ENCODE measurements at regions not wholly inside any gene's neighbourhood (a gene's known extent, or its start where the extent isn't known, plus 50 kb on each side); places are given as distances from the start of the nearest gene placed in this dataset.

DNA sequence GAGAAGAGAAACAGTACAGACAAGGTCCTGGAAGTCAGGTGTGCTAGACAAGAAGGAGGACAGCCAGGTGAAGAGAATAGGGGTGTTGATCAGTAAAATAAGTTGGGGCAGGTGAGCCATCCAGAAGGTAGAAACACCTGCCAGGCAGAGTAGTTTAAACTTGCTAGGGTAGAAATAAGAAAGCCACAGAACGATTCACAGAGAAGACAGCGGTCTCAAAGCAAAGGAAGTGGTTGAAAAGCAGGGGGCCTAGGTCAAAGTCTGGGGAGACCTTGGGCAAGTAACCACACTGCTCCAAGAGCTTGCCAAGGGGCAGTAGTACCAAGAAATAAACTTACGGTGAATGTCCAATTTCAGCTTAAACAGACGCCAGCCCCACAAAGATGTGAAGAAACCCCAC, 116.6 kb upstream of the PROX1 start:
- H3K27ac Mint-ChIP-seq (ENCODE audit: unreplicated experiment): no peak overlapping the region
- H3K36me3 Mint-ChIP-seq (ENCODE audit: low read depth, unreplicated experiment): no peaks in the 10 kb centered on the region
- H3K79me2 ChIP-seq (ENCODE audit: insufficient read depth, low read length): no peaks in the 10 kb centered on the region
- no peak overlapping the region for H2AFZ ChIP-seq (ENCODE audit: low read depth, low read length)
- H3K4me3 ChIP-seq (ENCODE audit: insufficient read depth, low read depth, low read length): no peak overlapping the region
- no peak overlapping the region for H3K9ac ChIP-seq (ENCODE audit: low read length)
- H3K4me1 Mint-ChIP-seq (ENCODE audit: low read depth, unreplicated experiment): no peaks in the 10 kb centered on the region
- peaks cover 24% of the 10 kb centered on the region for H3K27me3 Mint-ChIP-seq (ENCODE audit: low read depth, unreplicated experiment)
- no peak overlapping the region for H3K4me3 Mint-ChIP-seq (ENCODE audit: unreplicated experiment)
- FAIRE-seq (no peak), DNase-seq (ENCODE audit: low read depth) (no peak)
- no peak overlapping the region for H3K4me2 ChIP-seq (ENCODE audit: low read length)
- no peaks in the 10 kb centered on the region for H4K20me1 ChIP-seq (ENCODE audit: insufficient read depth, low read length)
- peaks cover 2% of the 10 kb centered on the region for H3K9me3 Mint-ChIP-seq (ENCODE audit: unreplicated experiment)
- TF ChIP-seq EZH2 (IDR thresholded peaks at IDR 0.05; ENCODE audit: insufficient read depth, low read length) (no peak), CTCF (IDR thresholded peaks at IDR 0.05; ENCODE audit: insufficient read depth, low read depth, low read length) (no peak)
- H3K4me1 ChIP-seq (ENCODE audit: insufficient read depth, low read length): no peaks in the 10 kb centered on the region
- H3K27ac ChIP-seq (ENCODE audit: low read depth, low read length): no peak overlapping the region
- no peaks in the 10 kb centered on the region for H3K9me3 ChIP-seq (ENCODE audit: insufficient read depth, low read depth, low read length)
- H3K36me3 ChIP-seq (ENCODE audit: insufficient read depth, low read length): no peaks in the 10 kb centered on the region
- H3K27me3 ChIP-seq (ENCODE audit: insufficient read depth, low read length): no peaks in the 10 kb centered on the region

- DNase-seq (ENCODE audit: low read depth) (no peak), FAIRE-seq (no peak)
- Histone ChIP-seq H3K9ac (ENCODE audit: low read length) (no peak overlapping the region), H3K27me3 (ENCODE audit: insufficient read depth, low read length) (no peaks in the 10 kb centered on the region), H2AFZ (ENCODE audit: low read depth, low read length) (no peak overlapping the region), H3K4me3 (ENCODE audit: insufficient read depth, low read depth, low read length) (no peak overlapping the region), H3K4me2 (ENCODE audit: low read length) (no peak overlapping the region), H3K27ac (ENCODE audit: low read depth, low read length) (no peak overlapping the region), H4K20me1 (ENCODE audit: insufficient read depth, low read length) (no peaks in the 10 kb centered on the region), H3K4me1 (ENCODE audit: insufficient read depth, low read length) (no peaks in the 10 kb centered on the region), H3K9me3 (ENCODE audit: insufficient read depth, low read depth, low read length) (no peaks in the 10 kb centered on the region), H3K79me2 (ENCODE audit: insufficient read depth, low read length) (no peaks in the 10 kb centered on the region), H3K36me3 (ENCODE audit: insufficient read depth, low read length) (no peaks in the 10 kb centered on the region)
- no peaks in the 10 kb centered on the region for H3K36me3 Mint-ChIP-seq (ENCODE audit: low read depth, unreplicated experiment)
- H3K9me3 Mint-ChIP-seq (ENCODE audit: unreplicated experiment): peaks cover under 1% of the 10 kb centered on the region
- no peaks in the 10 kb centered on the region for H3K4me1 Mint-ChIP-seq (ENCODE audit: low read depth, unreplicated experiment)
- H3K27me3 Mint-ChIP-seq (ENCODE audit: low read depth, unreplicated experiment): peaks cover 17% of the 10 kb centered on the region
- TF ChIP-seq CTCF (IDR thresholded peaks at IDR 0.05; ENCODE audit: insufficient read depth, low read depth, low read length): no peak
- TF ChIP-seq EZH2 (IDR thresholded peaks at IDR 0.05; ENCODE audit: insufficient read depth, low read length): no peak
- H3K4me3 Mint-ChIP-seq (ENCODE audit: unreplicated experiment): no peak overlapping the region
- H3K27ac Mint-ChIP-seq (ENCODE audit: unreplicated experiment): no peak overlapping the region
Measured at GRCh38 chr1:213874789-213875188, 113.0 kb upstream of the PROX1 start.

- no peaks in the 10 kb centered on the region for H3K9me3 Mint-ChIP-seq (ENCODE audit: unreplicated experiment)
- H3K27me3 Mint-ChIP-seq (ENCODE audit: low read depth, unreplicated experiment): peaks cover 15% of the 10 kb centered on the region
- Histone ChIP-seq H3K9me3 (ENCODE audit: insufficient read depth, low read depth, low read length) (no peaks in the 10 kb centered on the region), H3K27me3 (ENCODE audit: insufficient read depth, low read length) (no peaks in the 10 kb centered on the region), H3K9ac (ENCODE audit: low read length) (no peak overlapping the region), H4K20me1 (ENCODE audit: insufficient read depth, low read length) (no peaks in the 10 kb centered on the region), H3K27ac (ENCODE audit: low read depth, low read length) (no peak overlapping the region), H3K4me1 (ENCODE audit: insufficient read depth, low read length) (no peaks in the 10 kb centered on the region), H3K4me2 (ENCODE audit: low read length) (no peak overlapping the region), H3K79me2 (ENCODE audit: insufficient read depth, low read length) (no peaks in the 10 kb centered on the region), H3K36me3 (ENCODE audit: insufficient read depth, low read length) (no peaks in the 10 kb centered on the region), H3K4me3 (ENCODE audit: insufficient read depth, low read depth, low read length) (no peak overlapping the region), H2AFZ (ENCODE audit: low read depth, low read length) (no peak overlapping the region)
- H3K4me1 Mint-ChIP-seq (ENCODE audit: low read depth, unreplicated experiment): no peaks in the 10 kb centered on the region
- TF ChIP-seq CTCF (IDR thresholded peaks at IDR 0.05; ENCODE audit: insufficient read depth, low read depth, low read length) (no peak), EZH2 (IDR thresholded peaks at IDR 0.05; ENCODE audit: insufficient read depth, low read length) (no peak)
- no peak overlapping the region for H3K27ac Mint-ChIP-seq (ENCODE audit: unreplicated experiment)
- H3K4me3 Mint-ChIP-seq (ENCODE audit: unreplicated experiment): no peak overlapping the region
- DNase-seq (ENCODE audit: low read depth) (no peak), FAIRE-seq (no peak)
- no peaks in the 10 kb centered on the region for H3K36me3 Mint-ChIP-seq (ENCODE audit: low read depth, unreplicated experiment)
Measured at GRCh38 chr1:213876531-213876930, 111.2 kb upstream of the PROX1 start.
